Endothelial cell of umbilical vein (primary cell): ENCODE measurements at regions not wholly inside any gene's neighbourhood (a gene's known extent, or its start where the extent isn't known, plus 50 kb on each side); places are given as distances from the start of the nearest gene placed in this dataset.

ENCODE experiments used
- POLR2A ChIP-seq: IDR thresholded peaks from 2 replicates; pipeline ENCODE4 v1.6.1; 2012; ENCODE audit warnings: low read depth, mild to moderate bottlenecking, control low read depth, low read length
- TF ChIP-seq, protein P1 (sequence below), 2 donors: IDR thresholded peaks; 1 replicate in 1 of 2; 2 replicates in 1 of 2; pipeline ENCODE4 v1.5.1; 2011; ENCODE audit warnings: low read length in 2 of 2, mild to moderate bottlenecking in 2 of 2, moderate library complexity in 2 of 2, control low read depth in 1 of 2, inconsistent platforms in 1 of 2, low read depth in 1 of 2; ENCODE audit not compliant: insufficient read depth in 1 of 2; ENCODE audit errors: extremely low read depth in 1 of 2

DNA sequence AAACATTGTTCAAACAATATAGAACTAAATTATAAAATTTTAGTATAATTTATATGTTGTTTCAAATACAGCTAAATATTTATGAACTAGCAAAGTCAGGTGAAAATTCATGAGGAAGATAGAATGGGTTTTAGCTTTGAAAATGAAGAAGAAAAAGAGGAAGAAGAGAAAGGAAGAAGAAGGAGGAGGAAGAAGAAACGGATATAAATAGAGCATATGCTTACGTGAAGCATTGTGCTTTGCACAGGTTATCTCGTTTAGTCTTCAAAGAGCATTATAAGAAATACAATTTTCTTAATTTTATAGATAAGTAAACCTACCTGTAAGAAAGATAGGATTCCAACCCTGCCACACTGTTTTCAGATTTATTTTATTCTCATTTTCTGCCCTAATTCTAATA, 620.6 kb upstream of the DAB2 start:
- TF ChIP-seq, protein P1, sequence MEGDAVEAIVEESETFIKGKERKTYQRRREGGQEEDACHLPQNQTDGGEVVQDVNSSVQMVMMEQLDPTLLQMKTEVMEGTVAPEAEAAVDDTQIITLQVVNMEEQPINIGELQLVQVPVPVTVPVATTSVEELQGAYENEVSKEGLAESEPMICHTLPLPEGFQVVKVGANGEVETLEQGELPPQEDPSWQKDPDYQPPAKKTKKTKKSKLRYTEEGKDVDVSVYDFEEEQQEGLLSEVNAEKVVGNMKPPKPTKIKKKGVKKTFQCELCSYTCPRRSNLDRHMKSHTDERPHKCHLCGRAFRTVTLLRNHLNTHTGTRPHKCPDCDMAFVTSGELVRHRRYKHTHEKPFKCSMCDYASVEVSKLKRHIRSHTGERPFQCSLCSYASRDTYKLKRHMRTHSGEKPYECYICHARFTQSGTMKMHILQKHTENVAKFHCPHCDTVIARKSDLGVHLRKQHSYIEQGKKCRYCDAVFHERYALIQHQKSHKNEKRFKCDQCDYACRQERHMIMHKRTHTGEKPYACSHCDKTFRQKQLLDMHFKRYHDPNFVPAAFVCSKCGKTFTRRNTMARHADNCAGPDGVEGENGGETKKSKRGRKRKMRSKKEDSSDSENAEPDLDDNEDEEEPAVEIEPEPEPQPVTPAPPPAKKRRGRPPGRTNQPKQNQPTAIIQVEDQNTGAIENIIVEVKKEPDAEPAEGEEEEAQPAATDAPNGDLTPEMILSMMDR (IDR thresholded peaks at IDR 0.05; ENCODE audit: extremely low read depth in 1 of 2, insufficient read depth in 1 of 2, low read depth in 1 of 2, low read length in 2 of 2): no peak
- TF ChIP-seq POLR2A: no peak
